HG03342 (cell line): ENCODE measurements at regions not wholly inside any gene's neighbourhood (a gene's known extent, or its start where the extent isn't known, plus 50 kb on each side); places are given as distances from the start of the nearest gene placed in this dataset.

Source experiments
- ATAC-seq: cut with Tn5 transposase; IDR thresholded peaks from one replicate; pipeline ENCODE4 v1.9.1; 2021; ENCODE audit warnings: mild to moderate bottlenecking, moderate library complexity; ENCODE audit not compliant: unreplicated experiment

- no peak for ATAC-seq
Observed at GRCh38 chr1:232484856-232485255, 145.1 kb downstream of the SIPA1L2 start.

DNA sequence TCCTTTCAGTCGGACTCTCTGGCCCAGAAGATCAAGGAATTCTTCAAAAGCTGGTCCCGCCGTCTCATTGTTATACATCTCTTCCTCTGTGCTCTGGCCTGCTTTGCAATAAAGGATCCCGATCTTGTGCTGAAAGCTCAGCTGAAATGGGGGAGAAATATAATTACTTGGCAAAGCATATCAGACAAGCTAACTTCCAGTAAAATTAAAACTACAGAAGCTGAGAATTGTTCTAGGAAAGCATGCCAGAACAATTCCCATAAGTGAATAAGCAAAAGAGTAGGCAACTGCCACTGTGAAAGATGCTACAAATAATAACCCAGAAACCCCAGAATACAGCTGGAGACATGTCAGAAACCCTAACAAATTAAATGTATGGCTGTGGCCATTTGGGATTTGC is 146.1 kb downstream of the SIPA1L2 start:
- ATAC-seq = no peak

DNA sequence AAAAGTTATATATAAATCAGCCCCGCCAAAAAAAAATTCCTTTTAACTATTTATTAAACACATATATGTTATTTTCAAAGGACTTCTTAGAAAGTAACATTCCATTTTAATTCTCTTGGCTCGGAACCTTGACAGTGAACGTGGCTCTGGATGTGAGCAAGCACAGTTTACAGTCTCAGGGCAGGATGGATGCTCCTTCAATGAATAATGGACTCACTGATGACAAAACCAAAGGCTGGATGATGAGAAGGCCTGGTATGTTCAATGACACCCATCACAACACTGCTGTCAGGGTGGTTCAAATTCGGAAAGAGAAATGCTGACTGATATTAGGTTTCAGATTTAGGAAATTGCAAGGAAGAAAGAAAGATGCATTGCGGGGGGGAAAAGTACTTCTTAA is 148.8 kb downstream of the SIPA1L2 start:
- ATAC-seq = no peak

DNA sequence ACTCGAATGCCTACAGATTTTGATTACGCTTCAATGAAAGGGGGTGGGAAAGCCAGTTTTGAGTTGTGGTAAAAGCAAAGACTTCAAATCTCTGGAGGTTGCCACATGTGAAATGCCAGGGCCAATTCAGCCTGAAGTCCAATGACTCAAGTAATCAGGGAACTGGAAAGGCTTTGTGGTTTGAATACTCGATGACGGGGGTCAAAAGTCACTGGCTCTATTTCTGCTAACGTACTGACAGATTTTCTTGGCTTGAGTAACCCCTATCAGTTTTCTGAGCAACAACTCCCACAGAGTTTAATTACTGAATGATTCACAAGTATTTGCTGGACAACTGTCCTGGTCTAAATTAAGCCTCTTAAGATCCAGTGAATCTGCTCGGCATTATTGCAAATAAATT is 152.2 kb downstream of the SIPA1L2 start:
- no peak for ATAC-seq

- no peak for ATAC-seq
Observed at GRCh38 chr1:232476538-232476950, 153.4 kb downstream of the SIPA1L2 start.

- no peak for ATAC-seq
Observed at GRCh38 chr1:232474826-232475225, 155.1 kb downstream of the SIPA1L2 start.

DNA sequence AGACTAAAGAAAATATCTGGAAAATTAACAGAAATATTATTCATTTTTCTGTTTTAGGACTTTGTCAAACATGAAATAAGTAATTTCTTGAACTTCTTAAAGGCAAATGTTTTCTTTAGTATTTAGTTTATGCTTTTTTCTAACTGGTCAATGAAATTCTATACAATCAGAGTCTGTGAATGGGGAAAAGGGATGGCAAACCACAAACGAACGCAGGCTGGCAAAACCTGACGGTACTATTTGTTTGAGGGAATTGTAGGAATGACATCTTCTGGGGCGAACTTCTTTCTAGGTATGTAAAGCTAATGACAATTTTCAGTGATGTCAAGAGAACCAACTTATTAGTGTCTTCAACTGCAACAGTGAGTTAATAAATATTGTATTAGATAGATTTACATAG is 156.0 kb downstream of the SIPA1L2 start:
- no peak for ATAC-seq

GRCh38 chr1:232473324-232473723 is 156.6 kb downstream of the SIPA1L2 start:
- no peak for ATAC-seq

DNA sequence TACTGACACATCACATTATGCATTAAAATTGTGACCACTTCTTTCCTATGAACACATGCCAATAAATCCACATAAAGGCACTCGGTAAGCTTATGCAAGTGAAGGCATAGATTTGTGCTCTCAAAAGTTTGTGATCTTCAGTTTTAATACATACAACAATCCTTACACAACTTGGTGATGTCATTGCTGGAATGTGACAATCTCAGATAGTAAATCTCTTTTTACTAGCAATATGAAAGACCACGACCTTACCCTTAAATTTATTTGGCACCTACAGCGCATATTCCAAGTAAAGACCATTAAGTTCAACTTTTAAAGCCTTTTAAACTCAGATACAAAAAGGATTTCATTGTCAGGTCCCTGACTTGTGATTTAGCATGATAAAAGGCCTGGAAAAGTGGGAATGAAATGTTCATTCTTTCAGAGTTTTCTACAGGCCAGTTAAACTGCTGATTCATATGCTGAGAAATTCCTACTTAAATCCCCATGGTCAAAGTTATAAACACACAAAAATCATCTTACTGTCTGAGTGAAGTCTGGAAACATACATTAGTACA is 157.4 kb downstream of the SIPA1L2 start:
- ATAC-seq = no peak

DNA sequence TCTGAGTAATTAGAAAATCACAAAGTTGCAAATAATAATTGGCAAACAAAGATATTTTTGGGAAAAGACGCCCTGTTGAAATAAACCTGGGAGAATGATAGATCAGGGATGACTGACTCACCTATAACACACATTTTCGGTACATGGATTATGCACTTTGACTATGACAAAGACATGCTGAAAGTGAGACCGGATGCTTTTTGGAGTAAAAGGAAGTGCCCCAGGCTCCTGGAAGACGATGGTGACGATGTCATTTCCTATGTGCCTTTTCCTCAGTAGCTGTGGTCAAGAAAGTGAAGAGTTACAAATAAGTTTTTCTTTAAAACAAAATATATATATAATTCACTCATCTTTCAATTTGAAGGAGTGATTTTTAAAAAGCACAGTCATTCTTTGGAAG is 158.7 kb downstream of the SIPA1L2 start:
- no peak for ATAC-seq

GRCh38 chr1:232470711-232471110 is 159.2 kb downstream of the SIPA1L2 start:
- ATAC-seq = no peak

DNA sequence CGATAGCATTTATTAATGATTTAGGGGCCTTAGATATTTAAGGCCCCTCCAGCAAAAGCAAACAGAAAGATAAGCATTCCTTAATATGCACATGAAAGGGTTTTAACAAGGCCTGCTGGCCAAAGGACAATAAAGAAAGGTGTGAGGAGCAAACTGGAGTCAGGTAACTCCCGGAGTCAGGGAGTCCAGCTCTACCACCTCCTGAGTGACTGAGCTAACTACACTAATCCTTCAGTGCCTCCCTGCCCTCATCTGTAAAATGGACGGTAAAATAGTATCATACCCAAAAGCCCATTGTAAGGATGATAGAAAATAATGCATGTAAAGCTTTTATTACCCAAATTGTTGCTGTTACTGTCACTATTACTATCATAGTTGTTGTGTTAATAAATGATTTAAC is 161.7 kb downstream of the SIPA1L2 start:
- ATAC-seq = no peak

GRCh38 chr1:232467073-232467760 is 162.7 kb downstream of the SIPA1L2 start:
- no peak for ATAC-seq

DNA sequence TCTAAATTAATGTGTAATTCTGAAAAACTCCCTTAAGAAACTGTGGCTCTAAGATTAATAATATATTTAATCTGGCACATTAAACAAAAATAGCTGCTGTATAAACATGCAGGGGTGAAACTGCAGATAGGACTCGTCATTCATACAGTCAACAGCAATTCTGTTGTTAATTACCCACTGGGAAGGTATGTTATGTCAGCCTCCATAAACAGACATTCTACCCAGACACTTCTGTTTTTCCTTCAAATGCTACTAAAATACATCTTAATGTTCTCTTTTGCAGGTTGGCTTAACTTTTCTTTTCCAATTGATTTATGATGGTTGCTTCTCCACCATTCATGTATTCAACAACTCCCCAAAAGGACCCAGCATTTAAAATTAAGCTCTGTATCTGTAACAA is 165.6 kb downstream of the SIPA1L2 start:
- no peak for ATAC-seq

- no peak for ATAC-seq
Observed at GRCh38 chr1:232463225-232463624, 166.7 kb downstream of the SIPA1L2 start.

DNA sequence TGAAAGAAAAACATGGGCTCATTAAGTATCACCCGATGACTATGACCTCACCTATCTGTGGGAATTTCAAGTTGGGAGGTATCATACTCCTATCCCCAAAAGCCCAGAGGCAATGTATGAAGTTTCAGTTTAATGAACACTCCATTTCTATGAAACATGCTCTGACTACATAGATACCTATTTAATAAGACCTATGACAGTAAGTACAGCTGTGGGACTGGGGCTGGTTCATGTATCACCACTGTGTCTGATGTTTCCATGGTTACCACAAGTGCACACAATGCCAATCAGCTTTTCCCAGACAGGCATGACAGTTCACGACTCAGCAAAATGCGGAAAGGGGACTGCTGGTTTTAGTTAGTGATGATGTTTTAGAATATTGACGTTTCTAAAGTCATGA is 167.7 kb downstream of the SIPA1L2 start:
- ATAC-seq = no peak

DNA sequence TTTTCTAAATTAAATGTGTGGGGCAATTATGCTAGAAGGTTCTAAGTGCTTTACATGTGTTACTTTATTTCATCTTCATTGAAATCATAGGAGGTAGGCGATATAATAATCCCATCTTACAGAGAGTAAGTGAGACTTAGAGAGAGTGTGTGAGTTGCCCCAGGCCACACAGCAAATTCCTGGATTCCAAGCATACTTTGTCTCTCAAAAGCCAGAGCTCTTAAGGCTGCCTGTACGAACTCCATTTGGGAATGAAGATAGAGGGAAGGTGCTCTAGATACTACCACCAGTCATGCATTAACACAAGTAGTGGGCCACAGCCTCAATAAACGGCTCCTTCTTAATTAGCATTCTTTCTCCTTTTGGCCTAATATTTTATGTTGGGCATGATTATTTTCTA is 170.1 kb downstream of the SIPA1L2 start:
- no peak for ATAC-seq

GRCh38 chr1:232459087-232459486 is 170.8 kb downstream of the SIPA1L2 start:
- ATAC-seq = no peak

GRCh38 chr1:232457595-232457994 is 172.3 kb downstream of the SIPA1L2 start:
- ATAC-seq = peak; percentile 75

GRCh38 chr1:232456714-232457113 is 173.2 kb downstream of the SIPA1L2 start:
- ATAC-seq = no peak

DNA sequence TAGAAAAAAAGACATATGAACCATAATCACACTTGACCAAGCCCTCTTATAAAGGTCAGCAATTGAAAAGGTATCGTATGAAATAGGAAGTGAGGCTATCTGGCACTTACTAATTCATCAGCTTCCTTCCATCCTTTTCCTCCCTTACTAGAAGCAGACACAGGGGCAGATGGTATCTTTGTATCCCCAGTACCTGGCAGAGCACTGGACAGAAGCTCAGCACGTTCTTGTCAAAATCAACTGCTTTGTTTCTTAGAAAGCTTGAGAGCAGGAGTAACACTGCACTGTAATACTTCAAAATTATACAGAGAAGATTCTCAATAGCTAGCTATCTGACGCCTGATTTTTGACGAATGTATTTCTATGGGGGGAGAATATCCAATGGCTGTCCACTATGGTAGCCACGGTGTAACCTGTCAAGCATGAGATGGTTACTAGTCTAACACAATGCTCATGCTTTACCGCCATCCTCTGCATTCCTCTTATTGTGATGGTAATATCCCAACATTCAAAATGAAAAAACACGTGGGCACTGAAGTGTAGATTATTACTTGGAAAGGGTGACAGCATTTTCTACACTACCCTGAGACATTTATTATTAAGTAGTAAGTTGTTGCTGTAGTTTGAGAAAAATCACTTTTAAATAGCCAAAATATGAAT is 175.6 kb downstream of the SIPA1L2 start:
- ATAC-seq = no peak

- ATAC-seq = no peak
Observed at GRCh38 chr1:232452736-232453440, 177.0 kb downstream of the SIPA1L2 start.
